NB4 (cell line): ENCODE measurements at regions not wholly inside any gene's neighbourhood (a gene's known extent, or its start where the extent isn't known, plus 50 kb on each side); places are given as distances from the start of the nearest gene placed in this dataset.
A peak's percentile ranks its signal among the peaks of the same experiment; 100 is the strongest.

Experiments
- DNase-seq: peaks from one replicate; pipeline ENCODE4 v3.0.0; 2010; ENCODE audit warnings: low read depth
- H3K4me3 ChIP-seq: one replicate; pipeline ENCODE4 v1.5.1; 2011; ENCODE audit warnings: mild to moderate bottlenecking, low read depth, low read length, moderate library complexity
- CTCF ChIP-seq: IDR thresholded peaks from one replicate; pipeline ENCODE4 v1.5.1; 2012; ENCODE audit warnings: low read depth, low read length
- MYC ChIP-seq: IDR thresholded peaks from 2 replicates; pipeline ENCODE4 v1.6.1; 2011; ENCODE audit warnings: low read depth, low read length
- POLR2A ChIP-seq: IDR thresholded peaks from 2 replicates; pipeline ENCODE4 v1.6.1; 2011; ENCODE audit warnings: mild to moderate bottlenecking; ENCODE audit not compliant: insufficient read length; ENCODE audit errors: extremely low read depth
- TF ChIP-seq, protein P1 (sequence below): IDR thresholded peaks from 2 replicates; pipeline ENCODE4 v1.6.1; 2011; ENCODE audit warnings: low read depth, low read length

GRCh38 chr3:40920041-40920440 is 279.3 kb upstream of the CTNNB1 start:
- TF ChIP-seq, protein P1, sequence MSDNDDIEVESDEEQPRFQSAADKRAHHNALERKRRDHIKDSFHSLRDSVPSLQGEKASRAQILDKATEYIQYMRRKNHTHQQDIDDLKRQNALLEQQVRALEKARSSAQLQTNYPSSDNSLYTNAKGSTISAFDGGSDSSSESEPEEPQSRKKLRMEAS = no peak
- no peak for TF ChIP-seq MYC
- DNase-seq = peak; percentile 1

DNA sequence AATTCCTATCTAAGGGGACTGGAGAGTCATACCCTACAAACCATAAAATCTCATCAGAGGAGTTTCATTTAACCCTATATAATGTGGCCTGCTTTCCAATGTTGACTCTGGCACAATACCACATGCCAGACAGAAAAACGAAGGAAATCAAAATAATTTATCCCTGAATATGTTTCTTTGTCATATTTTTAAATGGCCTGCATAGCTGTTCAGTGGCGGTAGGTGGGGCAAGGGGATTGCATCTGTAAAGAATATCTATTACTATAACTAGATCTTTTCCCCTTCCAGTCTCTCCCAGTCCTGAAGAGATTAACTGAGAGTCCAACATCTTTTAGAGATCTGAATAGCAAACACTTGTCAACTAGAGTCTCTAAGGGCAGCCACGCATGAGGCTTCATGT is 278.1 kb upstream of the CTNNB1 start:
- DNase-seq = no peak
- TF ChIP-seq CTCF (no peak), POLR2A (no peak), MYC (no peak)
- TF ChIP-seq, protein P1 = no peak
- no peak overlapping the region for H3K4me3 ChIP-seq

More at GRCh38 chr3:40920041-40920440, 279.3 kb upstream of the CTNNB1 start:
- H3K4me3 ChIP-seq = no peak overlapping the region

- TF ChIP-seq CTCF (no peak), POLR2A (no peak), MYC (no peak)
- TF ChIP-seq, protein P1 = no peak
- DNase-seq = peak; percentile 3
- no peak overlapping the region for H3K4me3 ChIP-seq
Measured at GRCh38 chr3:40923143-40923542, 276.2 kb upstream of the CTNNB1 start.

DNA sequence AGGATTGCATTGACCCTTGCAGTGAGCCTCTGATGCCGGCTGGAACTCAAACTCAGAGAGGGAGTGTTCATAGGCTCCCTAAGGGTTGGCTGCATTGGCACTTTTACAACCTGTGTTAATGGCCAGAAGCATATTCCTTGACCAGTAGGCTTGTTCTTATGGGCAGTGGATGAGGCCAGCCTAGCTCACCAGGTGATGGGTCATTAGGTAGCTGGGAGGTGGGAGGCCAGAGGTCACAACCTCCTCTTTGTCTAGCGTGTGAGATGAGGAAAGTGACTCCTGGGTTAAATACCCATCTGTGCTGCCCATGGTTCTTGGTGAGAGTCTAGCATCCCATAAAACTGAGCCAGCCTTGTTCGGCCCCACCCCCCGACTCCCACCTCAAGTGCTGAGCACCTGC is 275.7 kb upstream of the CTNNB1 start:
- H3K4me3 ChIP-seq = no peak overlapping the region
- TF ChIP-seq, protein P1 = no peak
- TF ChIP-seq MYC = no peak
- TF ChIP-seq CTCF = no peak
- no peak for TF ChIP-seq POLR2A
- no peak for DNase-seq

DNA sequence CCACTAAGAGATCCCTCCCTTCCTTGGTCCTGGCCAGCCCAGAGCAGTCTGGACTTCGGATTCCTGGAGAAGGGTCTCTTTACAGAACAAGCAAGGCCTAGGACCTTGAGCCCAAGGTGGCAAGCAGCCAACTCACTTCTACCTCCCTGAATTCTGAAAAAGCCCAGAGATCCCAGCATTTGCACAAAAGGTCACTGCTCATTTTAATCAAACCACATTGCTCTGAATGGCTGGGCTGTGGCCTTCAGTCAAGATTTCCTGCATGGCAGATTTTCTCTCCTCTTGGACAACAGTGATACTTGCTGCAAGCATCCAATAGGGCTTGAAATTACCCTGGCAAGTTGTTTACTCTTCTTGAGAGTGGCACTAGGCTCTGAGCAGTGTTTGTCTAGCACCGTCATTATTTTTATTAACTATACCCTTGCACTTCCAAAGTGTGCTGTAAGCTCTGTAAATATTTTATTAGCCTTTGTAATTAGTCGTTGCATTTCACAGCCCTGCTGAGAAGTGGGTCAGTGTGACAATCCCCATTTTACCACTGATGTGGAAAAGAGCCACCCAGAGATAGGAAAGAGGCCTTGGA is 274.7 kb upstream of the CTNNB1 start:
- DNase-seq = no peak
- TF ChIP-seq MYC (no peak), CTCF (no peak), POLR2A (no peak)
- TF ChIP-seq, protein P1 = no peak
- no peak overlapping the region for H3K4me3 ChIP-seq

- no peak for DNase-seq
- no peak overlapping the region for H3K4me3 ChIP-seq
- TF ChIP-seq MYC = no peak
- TF ChIP-seq, protein P1 = no peak
- no peak for TF ChIP-seq POLR2A
- no peak for TF ChIP-seq CTCF
Measured at GRCh38 chr3:40925231-40925630, 274.1 kb upstream of the CTNNB1 start.
